ENCODE measurements at regions not wholly inside any gene's neighbourhood (a gene's known extent, or its start where the extent isn't known, plus 50 kb on each side); places are given as distances from the start of the nearest gene placed in this dataset.
"Not testable (repeated sequence)": the region's sequence is repeated elsewhere in the genome, so short reads cannot be mapped to it uniquely, and the experiment has no call there.

- no peak for DNase-seq (ENCODE audit: low read depth in 2 of 2)
Measured at GRCh38 chr14:87251011-87251410, 742.0 kb downstream of the GALC start.

GRCh38 chr14:87241018-87241768 is 751.8 kb downstream of the GALC start:
- DNase-seq (ENCODE audit: low read depth in 2 of 2): no peak

- not testable (repeated sequence) for DNase-seq (ENCODE audit: low read depth in 2 of 2)
Measured at GRCh38 chr14:87240319-87240718, 752.7 kb downstream of the GALC start.

GRCh38 chr14:87233806-87234384 is 759.1 kb downstream of the GALC start:
- no peak for DNase-seq (ENCODE audit: low read depth in 2 of 2)

GRCh38 chr14:87233266-87233665 is 759.7 kb downstream of the GALC start:
- no peak for DNase-seq (ENCODE audit: low read depth in 2 of 2)

GRCh38 chr14:87231336-87232026 is 761.5 kb downstream of the GALC start:
- no peak for DNase-seq (ENCODE audit: low read depth in 2 of 2)

- no peak for DNase-seq (ENCODE audit: low read depth in 2 of 2)
Measured at GRCh38 chr14:87230726-87231125, 762.3 kb downstream of the GALC start.

GRCh38 chr14:87229131-87229530 is 763.9 kb downstream of the GALC start:
- no peak for DNase-seq (ENCODE audit: low read depth in 2 of 2)

GRCh38 chr14:87217023-87217422 is 776.0 kb downstream of the GALC start:
- DNase-seq (ENCODE audit: low read depth in 2 of 2): no peak

GRCh38 chr14:87214558-87214957 is 778.4 kb downstream of the GALC start:
- DNase-seq (ENCODE audit: low read depth in 2 of 2): no peak

GRCh38 chr14:87207756-87208155 is 785.2 kb downstream of the GALC start:
- DNase-seq (ENCODE audit: low read depth in 2 of 2): no peak

- no peak for DNase-seq (ENCODE audit: low read depth in 2 of 2)
Measured at GRCh38 chr14:87205811-87206210, 787.2 kb downstream of the GALC start.

- no peak for DNase-seq (ENCODE audit: low read depth in 2 of 2)
Measured at GRCh38 chr14:87203346-87203745, 789.6 kb downstream of the GALC start.

- no peak for DNase-seq (ENCODE audit: low read depth in 2 of 2)
Measured at GRCh38 chr14:87199381-87199780, 793.6 kb downstream of the GALC start.

GRCh38 chr14:87196436-87196835 is 796.5 kb downstream of the GALC start:
- DNase-seq (ENCODE audit: low read depth in 2 of 2): no peak

GRCh38 chr14:87187786-87188185 is 805.2 kb downstream of the GALC start:
- DNase-seq (ENCODE audit: low read depth in 2 of 2): no peak

- DNase-seq (ENCODE audit: low read depth in 2 of 2): no peak
Measured at GRCh38 chr14:87186737-87187136, 806.2 kb downstream of the GALC start.

GRCh38 chr14:87185961-87186560 is 806.9 kb downstream of the GALC start:
- no peak for DNase-seq (ENCODE audit: low read depth in 2 of 2)

GRCh38 chr14:87184180-87184579 is 808.8 kb downstream of the GALC start:
- DNase-seq (ENCODE audit: low read depth in 2 of 2): no peak

GRCh38 chr14:87181288-87181687 is 811.7 kb downstream of the GALC start:
- no peak for DNase-seq (ENCODE audit: low read depth in 2 of 2)

- DNase-seq (ENCODE audit: low read depth in 2 of 2): no peak
Measured at GRCh38 chr14:87179936-87180335, 813.0 kb downstream of the GALC start.

GRCh38 chr14:87178277-87178676 is 814.7 kb downstream of the GALC start:
- DNase-seq (ENCODE audit: low read depth in 2 of 2): no peak

GRCh38 chr14:87175175-87175574 is 817.8 kb downstream of the GALC start:
- no peak for DNase-seq (ENCODE audit: low read depth in 2 of 2)

Measured in stimulated activated CD8-positive, alpha-beta memory T cell treated with anti-CD3 and anti-CD28 coated beads, Interleukin-7, amount 100 ng/mL, for 1 hour (primary cell).